ENCODE measurements at regions not wholly inside any gene's neighbourhood (a gene's known extent, or its start where the extent isn't known, plus 50 kb on each side); places are given as distances from the start of the nearest gene placed in this dataset.

- H3K4me3 ChIP-seq (ENCODE audit: low read depth, low read length), result no peak overlapping the region
- in situ Hi-C loops (cut with HindIII; ENCODE audit: low sequenced_read_pairs), result no loop called here
- no peak for TF ChIP-seq CTCF (IDR thresholded peaks at IDR 0.05; ENCODE audit: low read depth, low read length, missing control alignments)
- no peak for DNase-seq (ENCODE audit: low read depth)
Observed at GRCh38 chr5:166709691-166710090, 1581.8 kb upstream of the WWC1 start.

DNA sequence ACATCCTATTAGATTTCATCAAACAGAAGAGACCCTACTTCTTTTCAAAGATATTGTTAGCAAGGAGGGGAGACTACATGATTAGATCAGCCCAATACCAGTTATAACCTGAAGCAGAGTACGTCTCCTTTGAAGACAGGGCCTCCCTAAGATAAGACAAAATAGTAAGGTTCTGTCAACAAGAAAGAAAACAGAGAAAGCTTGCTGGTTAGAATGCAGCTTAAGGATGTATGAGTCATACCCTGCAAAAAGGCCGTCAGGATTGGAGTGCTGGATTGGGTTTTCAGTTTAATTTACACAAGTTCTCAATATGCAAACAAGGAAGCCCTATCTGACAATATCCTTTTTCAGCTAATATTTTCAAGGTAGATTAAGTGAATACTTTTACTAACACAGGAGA is 1581.2 kb upstream of the WWC1 start:
- no peak for TF ChIP-seq CTCF (IDR thresholded peaks at IDR 0.05; ENCODE audit: low read depth, low read length, missing control alignments)
- no peak for DNase-seq (ENCODE audit: low read depth)
- in situ Hi-C loops (cut with HindIII; ENCODE audit: low sequenced_read_pairs), result no loop called here
- H3K4me3 ChIP-seq (ENCODE audit: low read depth, low read length), result no peak overlapping the region

GRCh38 chr5:166712447-166713185 is 1578.8 kb upstream of the WWC1 start:
- DNase-seq (ENCODE audit: low read depth), result no peak
- in situ Hi-C loops (cut with HindIII; ENCODE audit: low sequenced_read_pairs), result no loop called here
- no peak overlapping the region for H3K4me3 ChIP-seq (ENCODE audit: low read depth, low read length)

GRCh38 chr5:166713295-166713694 is 1578.2 kb upstream of the WWC1 start:
- H3K4me3 ChIP-seq (ENCODE audit: low read depth, low read length), result no peak overlapping the region
- in situ Hi-C loops (cut with HindIII; ENCODE audit: low sequenced_read_pairs), result no loop called here
- no peak for DNase-seq (ENCODE audit: low read depth)
- no peak for TF ChIP-seq CTCF (IDR thresholded peaks at IDR 0.05; ENCODE audit: low read depth, low read length, missing control alignments)

More at GRCh38 chr5:166712447-166713185, 1578.8 kb upstream of the WWC1 start:
- TF ChIP-seq CTCF (IDR thresholded peaks at IDR 0.05; ENCODE audit: low read depth, low read length, missing control alignments), result no peak

DNA sequence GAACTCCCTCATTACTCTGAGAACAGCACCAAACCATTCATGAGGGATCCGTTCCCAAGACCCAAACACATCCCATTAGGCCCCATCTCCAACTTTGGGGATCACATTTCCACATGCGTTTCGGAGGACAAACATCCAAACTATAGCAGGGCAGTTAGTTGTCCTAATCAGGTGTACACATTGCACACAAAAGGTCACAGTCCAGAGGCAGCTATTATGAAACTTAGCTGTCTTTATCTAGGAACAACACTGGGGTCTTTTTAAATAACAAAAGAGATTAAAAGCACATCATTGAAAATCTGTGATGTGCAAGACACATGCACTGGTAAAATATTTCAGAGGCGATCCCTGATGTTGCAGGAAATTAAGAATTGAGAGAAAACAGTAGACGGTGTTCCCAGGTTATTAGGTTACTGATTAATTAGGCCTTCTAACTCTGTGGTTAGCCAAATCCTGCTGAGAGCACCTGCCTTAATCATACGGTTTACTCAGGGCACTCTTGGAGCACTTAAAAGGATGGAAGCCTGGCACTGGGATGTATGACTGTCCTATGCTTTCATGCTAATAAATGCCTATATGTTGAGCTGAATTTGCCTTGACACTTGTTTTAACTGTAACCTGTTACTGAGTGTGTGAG is 1574.5 kb upstream of the WWC1 start:
- in situ Hi-C loops (cut with HindIII; ENCODE audit: low sequenced_read_pairs), result no loop called here
- DNase-seq (ENCODE audit: low read depth), result no peak
- no peak overlapping the region for H3K4me3 ChIP-seq (ENCODE audit: low read depth, low read length)
- TF ChIP-seq CTCF (IDR thresholded peaks at IDR 0.05; ENCODE audit: low read depth, low read length, missing control alignments), result no peak

DNA sequence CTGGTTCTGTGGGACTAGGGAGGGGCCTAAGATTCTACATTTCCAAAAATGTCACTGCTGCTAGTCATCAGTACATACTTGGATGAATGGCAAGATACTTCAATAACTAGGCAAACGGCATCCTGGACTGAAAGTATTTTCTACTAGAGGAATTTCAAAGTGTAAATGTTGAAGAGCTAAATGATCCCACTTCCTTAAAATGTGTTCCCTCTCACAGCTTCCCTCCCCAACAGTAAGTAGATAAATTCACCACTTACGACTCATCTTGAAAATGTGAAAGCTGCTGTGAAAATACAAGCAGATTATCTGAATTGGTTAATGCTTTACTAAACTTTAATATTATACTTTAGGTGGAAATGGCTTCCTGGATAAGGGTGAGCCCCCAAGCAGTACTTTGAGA is 1571.5 kb upstream of the WWC1 start:
- in situ Hi-C loops (cut with HindIII; ENCODE audit: low sequenced_read_pairs), result no loop called here
- no peak for DNase-seq (ENCODE audit: low read depth)
- no peak overlapping the region for H3K4me3 ChIP-seq (ENCODE audit: low read depth, low read length)
- no peak for TF ChIP-seq CTCF (IDR thresholded peaks at IDR 0.05; ENCODE audit: low read depth, low read length, missing control alignments)

Data from astrocyte of the cerebellum (primary cell).